ENCODE measurements at regions not wholly inside any gene's neighbourhood (a gene's known extent, or its start where the extent isn't known, plus 50 kb on each side); places are given as distances from the start of the nearest gene placed in this dataset.

DNA sequence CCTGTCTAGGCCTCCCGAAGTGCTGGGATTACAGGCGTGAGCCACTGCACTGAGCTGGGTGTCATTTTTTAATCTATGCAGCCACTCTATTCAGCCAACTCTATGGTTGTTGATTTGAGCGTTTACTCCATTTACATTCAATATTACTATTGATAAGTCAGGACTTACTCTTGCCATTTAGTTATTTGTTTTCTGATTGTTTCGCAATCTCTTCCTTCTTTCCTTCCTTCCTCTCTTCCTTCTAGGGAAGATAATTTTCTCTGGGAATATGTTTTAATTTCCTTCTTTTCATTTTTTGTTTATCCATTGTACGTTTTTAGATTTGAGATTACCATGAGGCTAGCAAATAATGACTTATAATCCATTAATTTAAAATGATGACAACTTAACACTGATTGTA, 2056.0 kb downstream of the OLFM4 start:
- Histone ChIP-seq H4K20me1 (ENCODE audit: insufficient read depth) (no peaks in the 10 kb centered on the region), H3F3A (ENCODE audit: insufficient read depth, low read length, poor library complexity, severe bottlenecking) (no peaks in the 10 kb centered on the region), H3K9ac (ENCODE audit: low read length) (no peak overlapping the region), H3K27me3 (ENCODE audit: insufficient read depth, low read depth, low read length) (no peaks in the 10 kb centered on the region), H3K36me3 (ENCODE audit: insufficient read depth, low read length) (no peaks in the 10 kb centered on the region), H3K4me3 (ENCODE audit: low read length) (no peak overlapping the region), H3K4me2 (ENCODE audit: low read length) (no peak overlapping the region), H3K9me3 (ENCODE audit: low read length) (no peaks in the 10 kb centered on the region), H3K79me2 (replicated peaks; ENCODE audit: insufficient read depth, low read length) (no peaks in the 10 kb centered on the region), H2AFZ (ENCODE audit: low read depth, low read length) (no peak overlapping the region), H3K9me2 (ENCODE audit: insufficient read depth, low read length) (no peaks in the 10 kb centered on the region), H3K27ac (ENCODE audit: low read length) (no peak overlapping the region)
- TF ChIP-seq MXI1 (conservative IDR thresholded peaks at IDR 0.05; ENCODE audit: poor library complexity, severe bottlenecking) (no peak), RAD21 (conservative IDR thresholded peaks at IDR 0.05) (no peak), POLR2AphosphoS5 (IDR thresholded peaks at IDR 0.05) (no peak), EZH2 (IDR thresholded peaks at IDR 0.05; ENCODE audit: borderline replicate concordance, insufficient read depth, low read length, poor library complexity, severe bottlenecking) (no peak), TAF1 (IDR thresholded peaks at IDR 0.05; ENCODE audit: low read depth) (no peak), SMC3 (conservative IDR thresholded peaks at IDR 0.05; ENCODE audit: poor library complexity) (no peak), EP300 (conservative IDR thresholded peaks at IDR 0.05; ENCODE audit: poor library complexity, severe bottlenecking) (no peak)

DNA sequence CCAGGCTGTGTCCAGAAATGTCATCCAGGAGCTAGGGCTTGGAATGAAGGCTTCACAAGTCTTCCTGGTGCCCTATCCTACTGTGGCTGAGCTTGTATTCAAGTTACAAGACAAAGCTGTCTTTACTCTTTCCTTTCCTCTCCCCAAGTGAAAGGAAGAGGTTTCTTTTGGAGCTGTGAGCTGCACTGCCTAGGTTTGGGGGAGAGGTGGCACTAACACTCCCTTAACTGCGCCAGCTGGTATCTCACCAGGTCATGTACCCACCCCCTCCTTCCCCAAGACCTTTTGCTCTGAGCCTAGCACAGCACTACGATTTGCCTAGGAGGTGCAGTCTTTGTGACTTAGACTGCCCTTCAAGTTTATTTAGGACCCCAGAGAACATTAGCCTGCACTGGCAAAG, 2053.6 kb upstream of the PRR20A start:
- Histone ChIP-seq H3K9ac (ENCODE audit: low read length) (no peak overlapping the region), H3F3A (ENCODE audit: insufficient read depth, low read length, poor library complexity, severe bottlenecking) (no peaks in the 10 kb centered on the region), H3K79me2 (replicated peaks; ENCODE audit: insufficient read depth, low read length) (no peaks in the 10 kb centered on the region), H3K4me2 (ENCODE audit: low read length) (no peak overlapping the region), H3K9me2 (ENCODE audit: insufficient read depth, low read length) (no peaks in the 10 kb centered on the region), H3K36me3 (ENCODE audit: insufficient read depth, low read length) (no peaks in the 10 kb centered on the region), H4K20me1 (ENCODE audit: insufficient read depth) (no peaks in the 10 kb centered on the region), H3K27ac (ENCODE audit: low read length) (no peak overlapping the region), H2AFZ (ENCODE audit: low read depth, low read length) (no peak overlapping the region), H3K4me3 (ENCODE audit: low read length) (no peak overlapping the region), H3K27me3 (ENCODE audit: insufficient read depth, low read depth, low read length) (no peaks in the 10 kb centered on the region), H3K9me3 (ENCODE audit: low read length) (no peaks in the 10 kb centered on the region)
- no peak for TF ChIP-seq EP300 (conservative IDR thresholded peaks at IDR 0.05; ENCODE audit: poor library complexity, severe bottlenecking)
- TF ChIP-seq, protein P1, sequence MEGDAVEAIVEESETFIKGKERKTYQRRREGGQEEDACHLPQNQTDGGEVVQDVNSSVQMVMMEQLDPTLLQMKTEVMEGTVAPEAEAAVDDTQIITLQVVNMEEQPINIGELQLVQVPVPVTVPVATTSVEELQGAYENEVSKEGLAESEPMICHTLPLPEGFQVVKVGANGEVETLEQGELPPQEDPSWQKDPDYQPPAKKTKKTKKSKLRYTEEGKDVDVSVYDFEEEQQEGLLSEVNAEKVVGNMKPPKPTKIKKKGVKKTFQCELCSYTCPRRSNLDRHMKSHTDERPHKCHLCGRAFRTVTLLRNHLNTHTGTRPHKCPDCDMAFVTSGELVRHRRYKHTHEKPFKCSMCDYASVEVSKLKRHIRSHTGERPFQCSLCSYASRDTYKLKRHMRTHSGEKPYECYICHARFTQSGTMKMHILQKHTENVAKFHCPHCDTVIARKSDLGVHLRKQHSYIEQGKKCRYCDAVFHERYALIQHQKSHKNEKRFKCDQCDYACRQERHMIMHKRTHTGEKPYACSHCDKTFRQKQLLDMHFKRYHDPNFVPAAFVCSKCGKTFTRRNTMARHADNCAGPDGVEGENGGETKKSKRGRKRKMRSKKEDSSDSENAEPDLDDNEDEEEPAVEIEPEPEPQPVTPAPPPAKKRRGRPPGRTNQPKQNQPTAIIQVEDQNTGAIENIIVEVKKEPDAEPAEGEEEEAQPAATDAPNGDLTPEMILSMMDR (IDR thresholded peaks at IDR 0.05; ENCODE audit: poor library complexity, severe bottlenecking), result no peak
- TF ChIP-seq, protein P2, sequence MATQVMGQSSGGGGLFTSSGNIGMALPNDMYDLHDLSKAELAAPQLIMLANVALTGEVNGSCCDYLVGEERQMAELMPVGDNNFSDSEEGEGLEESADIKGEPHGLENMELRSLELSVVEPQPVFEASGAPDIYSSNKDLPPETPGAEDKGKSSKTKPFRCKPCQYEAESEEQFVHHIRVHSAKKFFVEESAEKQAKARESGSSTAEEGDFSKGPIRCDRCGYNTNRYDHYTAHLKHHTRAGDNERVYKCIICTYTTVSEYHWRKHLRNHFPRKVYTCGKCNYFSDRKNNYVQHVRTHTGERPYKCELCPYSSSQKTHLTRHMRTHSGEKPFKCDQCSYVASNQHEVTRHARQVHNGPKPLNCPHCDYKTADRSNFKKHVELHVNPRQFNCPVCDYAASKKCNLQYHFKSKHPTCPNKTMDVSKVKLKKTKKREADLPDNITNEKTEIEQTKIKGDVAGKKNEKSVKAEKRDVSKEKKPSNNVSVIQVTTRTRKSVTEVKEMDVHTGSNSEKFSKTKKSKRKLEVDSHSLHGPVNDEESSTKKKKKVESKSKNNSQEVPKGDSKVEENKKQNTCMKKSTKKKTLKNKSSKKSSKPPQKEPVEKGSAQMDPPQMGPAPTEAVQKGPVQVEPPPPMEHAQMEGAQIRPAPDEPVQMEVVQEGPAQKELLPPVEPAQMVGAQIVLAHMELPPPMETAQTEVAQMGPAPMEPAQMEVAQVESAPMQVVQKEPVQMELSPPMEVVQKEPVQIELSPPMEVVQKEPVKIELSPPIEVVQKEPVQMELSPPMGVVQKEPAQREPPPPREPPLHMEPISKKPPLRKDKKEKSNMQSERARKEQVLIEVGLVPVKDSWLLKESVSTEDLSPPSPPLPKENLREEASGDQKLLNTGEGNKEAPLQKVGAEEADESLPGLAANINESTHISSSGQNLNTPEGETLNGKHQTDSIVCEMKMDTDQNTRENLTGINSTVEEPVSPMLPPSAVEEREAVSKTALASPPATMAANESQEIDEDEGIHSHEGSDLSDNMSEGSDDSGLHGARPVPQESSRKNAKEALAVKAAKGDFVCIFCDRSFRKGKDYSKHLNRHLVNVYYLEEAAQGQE (IDR thresholded peaks at IDR 0.05; ENCODE audit: borderline replicate concordance), result no peak
- TF ChIP-seq RAD21 (conservative IDR thresholded peaks at IDR 0.05), result no peak
- TF ChIP-seq SMC3 (conservative IDR thresholded peaks at IDR 0.05; ENCODE audit: poor library complexity), result no peak
- TF ChIP-seq MXI1 (conservative IDR thresholded peaks at IDR 0.05; ENCODE audit: poor library complexity, severe bottlenecking), result no peak
- TF ChIP-seq TAF1 (IDR thresholded peaks at IDR 0.05; ENCODE audit: low read depth), result no peak
- no peak for TF ChIP-seq EZH2 (IDR thresholded peaks at IDR 0.05; ENCODE audit: borderline replicate concordance, insufficient read depth, low read length, poor library complexity, severe bottlenecking)
- no peak for TF ChIP-seq POLR2AphosphoS5 (IDR thresholded peaks at IDR 0.05)
